ENCODE measurements at regions not wholly inside any gene's neighbourhood (a gene's known extent, or its start where the extent isn't known, plus 50 kb on each side); places are given as distances from the start of the nearest gene placed in this dataset.

DNA sequence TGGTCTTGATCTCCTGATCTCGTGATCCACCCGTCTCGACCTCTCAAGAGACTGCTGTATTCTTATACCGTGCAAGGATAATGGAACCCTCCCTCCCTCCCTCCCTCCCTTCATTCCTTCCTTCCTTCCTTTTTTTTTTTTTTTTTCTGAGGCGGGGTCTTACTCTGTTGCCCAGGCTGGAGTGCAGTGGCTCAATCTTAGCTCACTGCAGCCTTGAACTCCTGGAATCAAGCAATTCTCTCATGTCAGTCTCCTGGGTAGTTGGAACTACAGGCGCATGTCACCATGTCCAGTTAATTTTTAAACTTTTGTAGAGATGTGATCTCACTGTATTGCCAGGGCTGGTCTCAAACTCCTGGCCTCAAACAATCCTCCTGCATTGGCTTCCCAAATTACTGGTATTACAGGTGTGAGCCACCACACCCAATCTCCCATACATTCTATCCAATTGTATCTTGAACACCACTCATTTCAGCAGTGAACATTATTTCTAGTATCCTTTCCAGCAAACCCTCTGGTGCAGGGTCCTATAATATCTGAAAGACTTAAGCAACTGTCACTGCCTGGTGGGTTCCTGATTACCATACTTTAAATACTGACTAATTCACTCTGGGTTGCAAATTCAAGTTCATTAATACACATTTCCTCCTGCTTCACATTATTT is 210.0 kb upstream of the ZNF217 start:
- TF ChIP-seq, protein P1, sequence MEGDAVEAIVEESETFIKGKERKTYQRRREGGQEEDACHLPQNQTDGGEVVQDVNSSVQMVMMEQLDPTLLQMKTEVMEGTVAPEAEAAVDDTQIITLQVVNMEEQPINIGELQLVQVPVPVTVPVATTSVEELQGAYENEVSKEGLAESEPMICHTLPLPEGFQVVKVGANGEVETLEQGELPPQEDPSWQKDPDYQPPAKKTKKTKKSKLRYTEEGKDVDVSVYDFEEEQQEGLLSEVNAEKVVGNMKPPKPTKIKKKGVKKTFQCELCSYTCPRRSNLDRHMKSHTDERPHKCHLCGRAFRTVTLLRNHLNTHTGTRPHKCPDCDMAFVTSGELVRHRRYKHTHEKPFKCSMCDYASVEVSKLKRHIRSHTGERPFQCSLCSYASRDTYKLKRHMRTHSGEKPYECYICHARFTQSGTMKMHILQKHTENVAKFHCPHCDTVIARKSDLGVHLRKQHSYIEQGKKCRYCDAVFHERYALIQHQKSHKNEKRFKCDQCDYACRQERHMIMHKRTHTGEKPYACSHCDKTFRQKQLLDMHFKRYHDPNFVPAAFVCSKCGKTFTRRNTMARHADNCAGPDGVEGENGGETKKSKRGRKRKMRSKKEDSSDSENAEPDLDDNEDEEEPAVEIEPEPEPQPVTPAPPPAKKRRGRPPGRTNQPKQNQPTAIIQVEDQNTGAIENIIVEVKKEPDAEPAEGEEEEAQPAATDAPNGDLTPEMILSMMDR (IDR thresholded peaks at IDR 0.05) = no peak
- no peak for TF ChIP-seq EZH2phosphoT487 (IDR thresholded peaks at IDR 0.05)

Measured in neural progenitor cell (in vitro differentiated cells).